Loucy (cell line): ENCODE measurements at regions not wholly inside any gene's neighbourhood (a gene's known extent, or its start where the extent isn't known, plus 50 kb on each side); places are given as distances from the start of the nearest gene placed in this dataset.

Experiments
- H2AFZ ChIP-seq: fragments of 200-600 bp; sonication (generic); 2 replicates; pipeline ENCODE4 v1.6.0; 2016; ENCODE audit warnings: antibody characterized with exemption, mild to moderate bottlenecking, low read length, moderate library complexity
- H3F3A ChIP-seq: fragments of 200-600 bp; 2 replicates; pipeline ENCODE4 v1.6.0; 2016; ENCODE audit warnings: antibody characterized with exemption, low read depth, mild to moderate bottlenecking
- H3K27me3 ChIP-seq: fragments of 200-600 bp; sonication (generic); 2 replicates; pipeline ENCODE4 v1.6.1; 2014; ENCODE audit warnings: low read length, mild to moderate bottlenecking; ENCODE audit not compliant: insufficient read depth, poor library complexity, severe bottlenecking
- H3K36me3 ChIP-seq: fragments of 200-600 bp; sonication (generic); 2 replicates; pipeline ENCODE4 v1.6.1; 2016; ENCODE audit warnings: low read length; ENCODE audit not compliant: insufficient read depth
- H3K4me1 ChIP-seq: fragments of 200-600 bp; sonication (generic); 2 replicates; pipeline ENCODE4 v1.5.1; 2014; ENCODE audit warnings: low read length, mild to moderate bottlenecking; ENCODE audit not compliant: insufficient read depth, poor library complexity, severe bottlenecking
- H3K4me2 ChIP-seq: fragments of 200-600 bp; sonication (generic); 2 replicates; pipeline ENCODE4 v1.6.0; 2014; ENCODE audit warnings: antibody characterized with exemption, low read length, low read depth, mild to moderate bottlenecking; ENCODE audit not compliant: poor library complexity, severe bottlenecking
- H3K4me3 ChIP-seq: fragments of 200-600 bp; sonication (generic); 2 replicates; pipeline ENCODE4 v1.5.1; 2014; ENCODE audit warnings: low read length, mild to moderate bottlenecking, mixed read lengths; ENCODE audit not compliant: poor library complexity, severe bottlenecking
- H3K79me2 ChIP-seq: fragments of 200-600 bp; sonication (generic); 2 replicates; pipeline ENCODE4 v1.6.1; 2014; ENCODE audit warnings: low read length; ENCODE audit not compliant: insufficient read depth
- H3K9ac ChIP-seq: fragments of 200-600 bp; sonication (generic); 2 replicates; pipeline ENCODE4 v1.6.0; 2014; ENCODE audit warnings: mild to moderate bottlenecking, low read depth, low read length, moderate library complexity; ENCODE audit not compliant: poor library complexity, severe bottlenecking
- H3K9me2 ChIP-seq: fragments of 200-600 bp; sonication (generic); replicated peaks from 2 replicates; pipeline ENCODE4 v1.6.1; 2016; ENCODE audit warnings: low read depth, low read length, mixed read lengths
- H3K9me3 ChIP-seq: fragments of 200-600 bp; sonication (generic); 2 replicates; pipeline ENCODE4 v1.6.1; 2014; ENCODE audit warnings: mild to moderate bottlenecking, antibody characterized with exemption, low read length, low read depth; ENCODE audit not compliant: insufficient read depth
- H4K20me1 ChIP-seq: fragments of 200-600 bp; sonication (generic); 2 replicates; pipeline ENCODE4 v1.6.0; 2014; ENCODE audit warnings: antibody characterized with exemption, low read length, mild to moderate bottlenecking; ENCODE audit not compliant: insufficient read depth, poor library complexity, severe bottlenecking
- EZH2phosphoT487 ChIP-seq: fragments of 200-600 bp; IDR thresholded peaks from 2 replicates; pipeline ENCODE4 v1.6.1; 2018; ENCODE audit warnings: antibody characterized with exemption, mild to moderate bottlenecking, moderate library complexity, borderline replicate concordance
- TF ChIP-seq, protein P1 (sequence below): fragments of 200-600 bp; sonication (generic); conservative IDR thresholded peaks from 2 replicates; pipeline ENCODE4 v1.5.1; 2014; ENCODE audit warnings: mild to moderate bottlenecking, antibody characterized with exemption, low read length

DNA sequence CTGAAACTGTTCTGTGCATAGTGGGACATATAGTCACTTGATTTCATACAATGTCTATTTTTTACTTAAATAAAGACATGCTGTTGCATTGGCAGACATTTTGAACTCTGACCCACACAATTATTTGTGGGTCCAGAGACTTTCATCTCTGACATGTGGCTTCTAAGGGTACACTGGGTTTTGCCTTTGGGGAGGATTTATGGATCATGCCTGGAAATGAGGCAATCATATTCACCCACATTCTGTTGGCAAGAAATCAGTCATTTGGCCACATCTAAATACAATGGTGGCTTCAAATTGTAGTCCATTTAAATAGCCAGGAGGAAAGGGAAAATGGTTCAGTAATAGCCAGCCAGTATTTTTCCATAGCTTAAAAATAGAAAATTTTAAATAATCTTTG lies 238.3 kb upstream of the KLF12 start:
- no peaks in the 10 kb centered on the region for H3K4me1 ChIP-seq
- no peak overlapping the region for H3K9ac ChIP-seq
- no peaks in the 10 kb centered on the region for H4K20me1 ChIP-seq
- H3K4me2 ChIP-seq, result no peak overlapping the region
- no peaks in the 10 kb centered on the region for H3K9me3 ChIP-seq
- H3K79me2 ChIP-seq, result no peaks in the 10 kb centered on the region
- no peaks in the 10 kb centered on the region for H3K27me3 ChIP-seq
- no peak overlapping the region for H2AFZ ChIP-seq
- no peaks in the 10 kb centered on the region for H3K9me2 ChIP-seq
- no peaks in the 10 kb centered on the region for H3F3A ChIP-seq
- TF ChIP-seq, protein P1, sequence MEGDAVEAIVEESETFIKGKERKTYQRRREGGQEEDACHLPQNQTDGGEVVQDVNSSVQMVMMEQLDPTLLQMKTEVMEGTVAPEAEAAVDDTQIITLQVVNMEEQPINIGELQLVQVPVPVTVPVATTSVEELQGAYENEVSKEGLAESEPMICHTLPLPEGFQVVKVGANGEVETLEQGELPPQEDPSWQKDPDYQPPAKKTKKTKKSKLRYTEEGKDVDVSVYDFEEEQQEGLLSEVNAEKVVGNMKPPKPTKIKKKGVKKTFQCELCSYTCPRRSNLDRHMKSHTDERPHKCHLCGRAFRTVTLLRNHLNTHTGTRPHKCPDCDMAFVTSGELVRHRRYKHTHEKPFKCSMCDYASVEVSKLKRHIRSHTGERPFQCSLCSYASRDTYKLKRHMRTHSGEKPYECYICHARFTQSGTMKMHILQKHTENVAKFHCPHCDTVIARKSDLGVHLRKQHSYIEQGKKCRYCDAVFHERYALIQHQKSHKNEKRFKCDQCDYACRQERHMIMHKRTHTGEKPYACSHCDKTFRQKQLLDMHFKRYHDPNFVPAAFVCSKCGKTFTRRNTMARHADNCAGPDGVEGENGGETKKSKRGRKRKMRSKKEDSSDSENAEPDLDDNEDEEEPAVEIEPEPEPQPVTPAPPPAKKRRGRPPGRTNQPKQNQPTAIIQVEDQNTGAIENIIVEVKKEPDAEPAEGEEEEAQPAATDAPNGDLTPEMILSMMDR, result no peak
- TF ChIP-seq EZH2phosphoT487, result no peak
- no peak overlapping the region for H3K4me3 ChIP-seq
- H3K36me3 ChIP-seq, result no peaks in the 10 kb centered on the region

DNA sequence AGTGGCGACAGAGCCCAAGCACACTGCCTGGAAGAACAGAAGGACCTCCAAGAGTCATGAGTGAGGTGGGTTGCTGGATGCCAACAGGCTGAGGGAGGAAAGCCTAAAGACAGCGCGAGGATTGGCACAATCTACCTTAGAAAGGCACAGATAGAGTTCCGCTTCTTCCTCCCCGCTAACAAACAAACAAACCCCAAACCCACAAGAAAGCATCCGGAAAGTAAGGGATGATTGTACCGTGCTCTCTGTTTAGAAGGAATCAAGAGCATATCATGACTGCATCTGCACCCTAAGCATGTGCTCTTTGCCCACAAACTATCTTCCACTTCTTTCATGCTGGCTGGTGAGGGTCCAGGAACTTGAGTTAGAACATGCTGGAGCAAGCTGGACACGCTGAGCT lies 233.0 kb upstream of the KLF12 start:
- Histone ChIP-seq H3K4me1 (no peaks in the 10 kb centered on the region), H3K27me3 (no peaks in the 10 kb centered on the region), H4K20me1 (no peaks in the 10 kb centered on the region), H2AFZ (no peak overlapping the region), H3K4me2 (no peak overlapping the region), H3K36me3 (no peaks in the 10 kb centered on the region), H3K79me2 (no peaks in the 10 kb centered on the region), H3F3A (no peaks in the 10 kb centered on the region), H3K9ac (no peak overlapping the region), H3K4me3 (no peak overlapping the region), H3K9me2 (no peaks in the 10 kb centered on the region), H3K9me3 (no peaks in the 10 kb centered on the region)
- TF ChIP-seq EZH2phosphoT487, result no peak
- TF ChIP-seq, protein P1, result no peak

DNA sequence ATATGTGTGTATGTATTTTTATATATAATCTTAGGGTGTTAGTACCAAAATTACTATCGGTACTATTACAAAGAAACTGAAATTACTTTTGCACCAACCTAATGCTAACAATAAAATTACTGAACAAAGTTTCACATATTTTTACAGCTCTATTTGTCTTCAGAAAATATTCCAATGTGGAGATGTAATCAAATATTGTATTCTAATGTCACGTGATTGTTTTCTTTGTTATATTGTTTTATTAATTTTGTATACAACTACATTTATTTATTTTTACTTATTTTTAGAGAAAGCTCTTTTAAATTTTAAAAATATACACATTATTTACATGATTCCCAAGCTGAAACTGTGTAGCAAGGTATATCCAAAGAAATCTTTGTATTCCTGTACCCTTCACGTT lies 227.1 kb upstream of the KLF12 start:
- no peak overlapping the region for H3K9ac ChIP-seq
- H3K36me3 ChIP-seq, result no peaks in the 10 kb centered on the region
- TF ChIP-seq, protein P1, result no peak
- TF ChIP-seq EZH2phosphoT487, result no peak
- H4K20me1 ChIP-seq, result no peaks in the 10 kb centered on the region
- no peaks in the 10 kb centered on the region for H3K9me2 ChIP-seq
- H3K79me2 ChIP-seq, result no peaks in the 10 kb centered on the region
- no peaks in the 10 kb centered on the region for H3F3A ChIP-seq
- H2AFZ ChIP-seq, result no peak overlapping the region
- no peaks in the 10 kb centered on the region for H3K4me1 ChIP-seq
- H3K27me3 ChIP-seq, result no peaks in the 10 kb centered on the region
- H3K4me2 ChIP-seq, result no peak overlapping the region
- H3K9me3 ChIP-seq, result no peaks in the 10 kb centered on the region
- H3K4me3 ChIP-seq, result no peak overlapping the region
